Motor neuron (in vitro differentiated cells): ENCODE measurements at regions not wholly inside any gene's neighbourhood (a gene's known extent, or its start where the extent isn't known, plus 50 kb on each side); places are given as distances from the start of the nearest gene placed in this dataset.

Experiments used
- ATAC-seq, 8 experiments: fragments of 200-7000 bp; cut with Tn5 transposase; replicated peaks in 6 of 8; 2 replicates each; pipeline ENCODE4 v1.8.0; 2021; ENCODE audit warnings: mild to moderate bottlenecking in 8 of 8, moderate library complexity in 8 of 8
- H3K27ac ChIP-seq, 2 donors: fragments of 250-450 bp; sonication (Bioruptor Pico); 2 replicates each; pipeline ENCODE4 v1.9.0; 2021; ENCODE audit warnings: antibody characterized with exemption in 2 of 2, mild to moderate bottlenecking in 2 of 2, moderate library complexity in 1 of 2
- H3K4me1 ChIP-seq, 2 donors: fragments of 250-450 bp; sonication (Bioruptor Pico); replicated peaks in 1 of 2; 2 replicates each; pipeline ENCODE4 v1.6.1; 2021; ENCODE audit warnings: antibody characterized with exemption in 2 of 2, mild to moderate bottlenecking in 2 of 2, moderate library complexity in 1 of 2
- H3K4me3 ChIP-seq, 5 donors: fragments of 250-450 bp; sonication (Bioruptor Pico); 2 replicates each; pipeline ENCODE4 v1.9.0; 2021; ENCODE audit warnings: antibody characterized with exemption in 5 of 5, mild to moderate bottlenecking in 5 of 5, moderate library complexity in 4 of 5
- WGBS, 10 experiments: fragments of 450-650 bp; shearing (Covaris generic); methylation state at CpG; one replicate each; pipeline ENCODE4 v1.0.0; 2022; 5-methylcytosine and 5-hydroxymethylcytosine counted together
- in situ Hi-C, 9 experiments: fragments of 400-800 bp; cut with MboI; loops; one replicate each; pipeline ENCODE4 v1.15.0; 2021; ENCODE audit warnings: low sequenced_read_pairs in 9 of 9, low pct_unique_long_range_greater_than_20kb in 2 of 9; ENCODE audit not compliant: unreplicated experiment in 9 of 9

GRCh38 chr1:106224426-106224825 is 832.0 kb upstream of the PRMT6 start:
- H3K4me3 ChIP-seq, result no peak overlapping the region
- 0 to 100% (median 84%) methylated on average over 1 of the region's 1 CpG; no CpG with 5 or more reads in 2 of the 10 experiments for WGBS, 10 experiments

GRCh38 chr1:106225403-106225802 is 831.1 kb upstream of the PRMT6 start:
- in situ Hi-C loops, result no loop called here
- 21 to 85% (median 50%) methylated on average over 1 to 3 of the region's 3 CpGs; no CpG with 5 or more reads in 1 of the 10 experiments for WGBS, 10 experiments
- Histone ChIP-seq H3K4me3 (no peak overlapping the region), H3K4me1 (peaks cover 0 to 6% of the 10 kb centered on the region in 2 donors), H3K27ac (no peak overlapping the region)
- ATAC-seq, result peak in 4 of 8 experiments; percentile 24 to 87 (median 58)

More at GRCh38 chr1:106224426-106224825, 832.0 kb upstream of the PRMT6 start:
- no peak for ATAC-seq
- in situ Hi-C loops, result no loop called here
- Histone ChIP-seq H3K4me1 (peaks cover 0 to 6% of the 10 kb centered on the region in 2 donors), H3K27ac (no peak overlapping the region)

GRCh38 chr1:106226550-106226949 is 829.9 kb upstream of the PRMT6 start:
- H3K4me1 ChIP-seq, result peaks cover 0 to 6% of the 10 kb centered on the region in 2 donors
- no peak for ATAC-seq
- no peak overlapping the region for H3K27ac ChIP-seq
- 0 to 85% (median 43%) methylated on average over 1 of the region's 1 CpG; no CpG with 5 or more reads in 3 of the 10 experiments for WGBS, 10 experiments
- no peak overlapping the region for H3K4me3 ChIP-seq
- in situ Hi-C loops, result no loop called here

GRCh38 chr1:106232128-106232527 is 824.3 kb upstream of the PRMT6 start:
- no peaks in the 10 kb centered on the region for H3K4me1 ChIP-seq
- 0 to 100% (median 86%) methylated on average over 1 of the region's 1 CpG; no CpG with 5 or more reads in 4 of the 10 experiments for WGBS, 10 experiments
- no peak overlapping the region for H3K27ac ChIP-seq
- no peak for ATAC-seq
- in situ Hi-C loops, result no loop called here
- H3K4me3 ChIP-seq, result no peak overlapping the region

GRCh38 chr1:106233511-106233910 is 823.0 kb upstream of the PRMT6 start:
- 7 to 100% (median 68%) methylated on average over 1 to 2 of the region's 2 CpGs; no CpG with 5 or more reads in 2 of the 10 experiments for WGBS, 10 experiments
- no peaks in the 10 kb centered on the region for H3K4me1 ChIP-seq
- ATAC-seq, result no peak
- no peak overlapping the region for H3K27ac ChIP-seq
- H3K4me3 ChIP-seq, result no peak overlapping the region
- in situ Hi-C loops, result no loop called here

GRCh38 chr1:106249365-106249764 is 807.1 kb upstream of the PRMT6 start:
- no peak for ATAC-seq

GRCh38 chr1:106249810-106250209 is 806.7 kb upstream of the PRMT6 start:
- ATAC-seq, result no peak
- Histone ChIP-seq H3K4me3 (no peak overlapping the region), H3K27ac (no peak overlapping the region), H3K4me1 (peaks cover 0 to 4% of the 10 kb centered on the region in 2 donors)
- in situ Hi-C loops, result no loop called here
- WGBS, 10 experiments, result 13 to 100% (median 77%) methylated on average over 1 to 5 of the region's 5 CpGs; no CpG with 5 or more reads in 1 of the 10 experiments

More at GRCh38 chr1:106249365-106249764, 807.1 kb upstream of the PRMT6 start:
- in situ Hi-C loops, result no loop called here
- H3K27ac ChIP-seq, result no peak overlapping the region
- H3K4me1 ChIP-seq, result no peaks in the 10 kb centered on the region
- H3K4me3 ChIP-seq, result no peak overlapping the region

GRCh38 chr1:106254748-106255147 is 801.7 kb upstream of the PRMT6 start:
- WGBS, 10 experiments, result 0 to 100% (median 95%) methylated on average over 1 of the region's 1 CpG; no CpG with 5 or more reads in 4 of the 10 experiments
- H3K4me3 ChIP-seq, result no peak overlapping the region
- H3K4me1 ChIP-seq, result peaks cover 0 to 7% of the 10 kb centered on the region in 2 donors
- H3K27ac ChIP-seq, result no peak overlapping the region
- peak in 5 of 8 experiments; percentile 83 to 97 (median 90) for ATAC-seq
- in situ Hi-C loops, result no loop called here

GRCh38 chr1:106266786-106267185 is 789.7 kb upstream of the PRMT6 start:
- no peaks in the 10 kb centered on the region for H3K4me1 ChIP-seq
- H3K4me3 ChIP-seq, result no peak overlapping the region
- no peak overlapping the region for H3K27ac ChIP-seq
- 0 to 94% (median 58%) methylated on average over 2 to 3 of the region's 3 CpGs for WGBS, 10 experiments
- in situ Hi-C loops, result no loop called here
- ATAC-seq, result peak in 1 of 8 experiments; percentile 30

GRCh38 chr1:106268070-106268469 is 788.4 kb upstream of the PRMT6 start:
- peak in 4 of 8 experiments; percentile 36 to 54 (median 44) for ATAC-seq
- WGBS, 10 experiments, result 6 to 92% (median 57%) methylated on average over 2 to 5 of the region's 5 CpGs
- in situ Hi-C loops, result no loop called here
- H3K27ac ChIP-seq, result no peak overlapping the region
- H3K4me1 ChIP-seq, result no peaks in the 10 kb centered on the region
- no peak overlapping the region for H3K4me3 ChIP-seq

GRCh38 chr1:106276871-106277270 is 779.6 kb upstream of the PRMT6 start:
- Histone ChIP-seq H3K4me1 (no peaks in the 10 kb centered on the region), H3K4me3 (no peak overlapping the region), H3K27ac (no peak overlapping the region)
- in situ Hi-C loops, result no loop called here
- no peak for ATAC-seq
- 0 to 100% (median 81%) methylated on average over 1 of the region's 1 CpG for WGBS, 10 experiments

- H3K4me1 ChIP-seq, result no peaks in the 10 kb centered on the region
- 0 to 100% (median 80%) methylated on average over 1 to 4 of the region's 4 CpGs for WGBS, 10 experiments
- no peak for ATAC-seq
- no peak overlapping the region for H3K27ac ChIP-seq
- no peak overlapping the region for H3K4me3 ChIP-seq
- in situ Hi-C loops, result no loop called here
These were observed 778.7 kb upstream of the PRMT6 start for GRCh38 chr1:106277786-106278185.

GRCh38 chr1:106278716-106279115 is 777.8 kb upstream of the PRMT6 start:
- Histone ChIP-seq H3K27ac (no peak overlapping the region), H3K4me3 (no peak overlapping the region), H3K4me1 (no peaks in the 10 kb centered on the region)
- in situ Hi-C loops, result no loop called here
- peak in 1 of 8 experiments; percentile 45 for ATAC-seq
- WGBS, 10 experiments, result 0 to 100% (median 74%) methylated on average over 1 to 2 of the region's 2 CpGs

- Histone ChIP-seq H3K4me3 (no peak overlapping the region), H3K4me1 (peaks cover 4 to 34% of the 10 kb centered on the region in 2 donors), H3K27ac (no peak overlapping the region)
- whole genome bisulfite sequencing, 10 experiments, result 8 to 95% (median 51%) methylated on average over 2 to 3 of the region's 3 CpGs; no CpG with 5 or more reads in 2 of the 10 experiments
- peak in 1 of 8 experiments; percentile 65 for ATAC-seq
- in situ Hi-C loops, result no loop called here
These were observed 767.1 kb upstream of the PRMT6 start for GRCh38 chr1:106289265-106289928.
